NB4 (cell line): ENCODE measurements at regions not wholly inside any gene's neighbourhood (a gene's known extent, or its start where the extent isn't known, plus 50 kb on each side); places are given as distances from the start of the nearest gene placed in this dataset.
A peak's percentile ranks its signal among the peaks of the same experiment; 100 is the strongest.
"Not testable (repeated sequence)": the region's sequence is repeated elsewhere in the genome, so short reads cannot be mapped to it uniquely, and the experiment has no call there.

Experiments used
- DNase-seq: peaks from one replicate; pipeline ENCODE4 v3.0.0; 2010; ENCODE audit warnings: low read depth
- H3K4me3 ChIP-seq: one replicate; pipeline ENCODE4 v1.5.1; 2011; ENCODE audit warnings: mild to moderate bottlenecking, low read depth, low read length, moderate library complexity
- MYC ChIP-seq: IDR thresholded peaks from 2 replicates; pipeline ENCODE4 v1.6.1; 2011; ENCODE audit warnings: low read depth, low read length
- POLR2A ChIP-seq: IDR thresholded peaks from 2 replicates; pipeline ENCODE4 v1.6.1; 2011; ENCODE audit warnings: mild to moderate bottlenecking; ENCODE audit not compliant: insufficient read length; ENCODE audit errors: extremely low read depth
- TF ChIP-seq, protein P1 (sequence below): IDR thresholded peaks from 2 replicates; pipeline ENCODE4 v1.6.1; 2011; ENCODE audit warnings: low read depth, low read length
- TF ChIP-seq, protein P2 (sequence below): IDR thresholded peaks from one replicate; pipeline ENCODE4 v1.5.1; 2012; ENCODE audit warnings: low read depth, low read length

DNA sequence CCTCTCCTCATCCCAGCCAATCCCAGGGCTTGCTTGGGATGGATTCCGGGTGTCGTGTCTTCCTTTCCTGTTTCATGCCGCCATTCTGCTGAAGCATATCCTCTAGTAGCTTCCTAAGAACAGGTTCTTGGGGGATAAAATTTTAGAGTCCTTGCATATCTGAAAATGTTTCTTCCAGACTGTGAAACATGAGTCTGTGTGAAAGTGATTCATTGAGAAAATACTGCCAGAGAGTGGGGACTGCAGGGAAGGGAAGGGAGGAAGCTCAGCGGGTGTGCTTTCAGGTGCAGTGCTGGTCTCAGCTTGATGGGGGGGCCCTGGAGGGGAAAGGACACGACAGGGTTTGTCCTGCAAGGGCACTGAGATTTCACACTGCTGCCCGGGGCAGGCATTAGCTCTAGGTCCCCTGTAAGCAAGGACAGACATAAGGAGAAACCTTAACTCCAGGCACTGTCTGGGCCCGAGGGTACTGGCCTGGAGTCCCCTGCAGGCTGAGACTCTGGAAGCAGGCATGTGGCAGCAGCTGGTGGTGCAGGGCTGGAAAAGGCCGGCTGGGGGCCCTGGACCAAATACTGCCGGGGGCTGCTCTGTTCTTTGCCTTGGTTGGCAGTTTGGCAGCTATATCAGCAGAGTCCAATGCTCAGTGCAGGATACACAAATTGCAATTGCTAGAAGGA lies 97.6 kb upstream of the HS6ST1 start:
- no peak overlapping the region for H3K4me3 ChIP-seq
- TF ChIP-seq MYC (no peak), POLR2A (no peak)
- TF ChIP-seq, protein P1, sequence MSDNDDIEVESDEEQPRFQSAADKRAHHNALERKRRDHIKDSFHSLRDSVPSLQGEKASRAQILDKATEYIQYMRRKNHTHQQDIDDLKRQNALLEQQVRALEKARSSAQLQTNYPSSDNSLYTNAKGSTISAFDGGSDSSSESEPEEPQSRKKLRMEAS: no peak
- TF ChIP-seq, protein P2, sequence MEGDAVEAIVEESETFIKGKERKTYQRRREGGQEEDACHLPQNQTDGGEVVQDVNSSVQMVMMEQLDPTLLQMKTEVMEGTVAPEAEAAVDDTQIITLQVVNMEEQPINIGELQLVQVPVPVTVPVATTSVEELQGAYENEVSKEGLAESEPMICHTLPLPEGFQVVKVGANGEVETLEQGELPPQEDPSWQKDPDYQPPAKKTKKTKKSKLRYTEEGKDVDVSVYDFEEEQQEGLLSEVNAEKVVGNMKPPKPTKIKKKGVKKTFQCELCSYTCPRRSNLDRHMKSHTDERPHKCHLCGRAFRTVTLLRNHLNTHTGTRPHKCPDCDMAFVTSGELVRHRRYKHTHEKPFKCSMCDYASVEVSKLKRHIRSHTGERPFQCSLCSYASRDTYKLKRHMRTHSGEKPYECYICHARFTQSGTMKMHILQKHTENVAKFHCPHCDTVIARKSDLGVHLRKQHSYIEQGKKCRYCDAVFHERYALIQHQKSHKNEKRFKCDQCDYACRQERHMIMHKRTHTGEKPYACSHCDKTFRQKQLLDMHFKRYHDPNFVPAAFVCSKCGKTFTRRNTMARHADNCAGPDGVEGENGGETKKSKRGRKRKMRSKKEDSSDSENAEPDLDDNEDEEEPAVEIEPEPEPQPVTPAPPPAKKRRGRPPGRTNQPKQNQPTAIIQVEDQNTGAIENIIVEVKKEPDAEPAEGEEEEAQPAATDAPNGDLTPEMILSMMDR: no peak

DNA sequence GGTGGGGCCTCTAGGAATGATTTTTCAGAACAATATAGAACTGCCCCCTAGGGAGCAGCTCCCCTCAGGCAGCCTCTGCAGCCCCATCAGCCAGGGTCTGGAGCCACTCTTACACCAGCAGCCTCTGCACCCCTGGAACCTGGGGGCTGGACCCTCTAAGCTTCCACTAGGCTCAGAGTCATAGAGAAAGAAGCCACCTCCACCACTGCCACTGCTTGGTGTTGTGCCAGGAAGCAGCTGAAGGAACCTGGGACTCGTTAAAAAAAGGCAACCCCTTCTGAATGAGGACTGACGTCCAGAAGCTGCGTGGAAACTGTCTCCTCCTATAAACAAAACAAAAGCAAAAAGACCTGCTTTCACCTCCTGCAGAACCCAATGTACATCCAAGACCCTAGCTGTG lies 98.1 kb upstream of the HS6ST1 start:
- peak; percentile 27 for DNase-seq
- no peak overlapping the region for H3K4me3 ChIP-seq
- TF ChIP-seq, protein P2: no peak
- TF ChIP-seq MYC (no peak), POLR2A (no peak)
- TF ChIP-seq, protein P1: no peak

More for the DNA sequence above, 97.6 kb upstream of the HS6ST1 start:
- DNase-seq: no peak

DNA sequence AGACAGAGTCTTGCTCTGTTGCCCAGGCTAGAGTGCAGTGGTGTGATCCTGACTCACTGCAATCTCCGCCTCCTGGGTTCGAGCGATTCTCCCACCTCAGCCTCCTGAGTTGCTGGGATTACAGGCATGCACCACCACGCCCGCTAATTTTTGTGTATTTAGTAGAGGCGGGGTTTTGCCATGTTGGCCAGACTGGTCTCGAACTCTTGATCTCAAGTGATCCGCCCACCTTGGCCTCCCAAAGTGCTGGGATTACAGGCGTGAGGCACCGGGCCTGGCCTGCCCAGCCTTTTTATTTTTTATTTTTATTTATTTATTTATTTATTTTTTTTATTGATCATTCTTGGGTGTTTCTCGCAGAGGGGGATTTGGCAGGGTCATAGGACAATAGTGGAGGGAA lies 98.6 kb upstream of the HS6ST1 start:
- H3K4me3 ChIP-seq, DNase-seq: not testable (repeated sequence)

DNA sequence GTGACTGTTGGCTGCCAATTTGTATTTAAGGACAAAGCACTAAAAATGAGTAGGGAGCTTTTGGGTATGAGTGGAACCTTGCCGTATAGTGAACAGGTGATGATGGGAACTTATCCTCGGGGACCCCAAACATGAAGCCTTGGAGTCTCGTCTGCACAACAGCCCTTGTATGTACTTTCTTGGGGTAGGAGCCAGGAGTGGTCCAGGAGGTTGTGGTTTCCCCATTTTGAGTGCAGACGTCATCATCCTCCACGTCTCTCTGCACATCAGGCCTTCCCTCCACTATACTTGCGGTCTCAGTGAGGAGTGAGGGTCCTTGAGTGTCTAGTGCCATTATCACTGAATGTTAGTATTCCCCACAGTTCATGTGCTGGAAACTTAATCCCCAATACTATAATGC lies 101.5 kb upstream of the HS6ST1 start:
- no peak for DNase-seq
- no peak overlapping the region for H3K4me3 ChIP-seq
- TF ChIP-seq, protein P2: no peak
- TF ChIP-seq POLR2A: no peak
- TF ChIP-seq, protein P1: no peak
- no peak for TF ChIP-seq MYC

DNA sequence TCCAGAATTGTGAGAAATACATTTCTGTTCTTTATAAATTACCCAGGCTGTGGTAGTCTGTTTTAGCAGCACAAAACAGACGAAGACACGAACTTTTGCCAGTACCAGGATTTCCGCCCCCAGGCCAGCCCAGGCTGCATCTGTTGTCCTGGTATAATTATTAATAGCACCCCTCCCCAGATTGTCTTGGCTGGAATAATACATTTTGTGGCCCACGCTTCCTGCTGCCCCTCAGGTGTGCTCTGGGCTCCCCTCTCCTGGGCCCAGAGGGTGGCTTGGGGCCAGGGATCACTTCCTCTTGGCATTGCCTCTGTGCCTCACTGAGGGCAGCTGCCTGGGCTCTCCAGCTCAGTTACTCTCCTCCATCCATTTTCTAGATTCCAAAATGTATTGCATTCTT lies 102.1 kb upstream of the HS6ST1 start:
- TF ChIP-seq MYC (no peak), POLR2A (no peak)
- TF ChIP-seq, protein P1: no peak
- TF ChIP-seq, protein P2: no peak
- no peak for DNase-seq
- H3K4me3 ChIP-seq: no peak overlapping the region

DNA sequence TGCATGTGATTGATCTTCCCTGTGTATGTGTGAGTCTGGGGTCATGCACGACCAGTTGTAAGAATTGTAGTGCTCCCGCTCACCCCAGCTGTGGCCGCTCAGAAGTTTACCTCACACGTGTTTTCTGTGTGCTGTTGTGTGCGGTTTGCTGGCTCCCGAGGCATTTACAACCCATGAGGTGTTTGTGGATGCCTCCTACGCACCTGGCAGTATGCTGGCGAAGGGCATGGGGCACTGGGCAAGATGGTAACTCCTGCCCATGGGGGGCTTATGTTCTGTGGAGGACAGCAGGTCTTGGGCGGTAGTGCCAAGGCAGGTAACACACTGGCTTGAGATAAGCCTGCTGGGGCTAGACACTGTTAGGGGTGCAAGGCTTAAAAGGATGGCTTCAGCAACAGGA lies 102.6 kb upstream of the HS6ST1 start:
- DNase-seq: no peak
- TF ChIP-seq POLR2A: no peak
- TF ChIP-seq, protein P2: no peak
- TF ChIP-seq, protein P1: no peak
- no peak for TF ChIP-seq MYC
- no peak overlapping the region for H3K4me3 ChIP-seq
